ENCODE measurements at regions not wholly inside any gene's neighbourhood (a gene's known extent, or its start where the extent isn't known, plus 50 kb on each side); places are given as distances from the start of the nearest gene placed in this dataset.

GRCh38 chr1:194485432-194485831, 1299.0 kb upstream of the B3GALT2 start:
- intact Hi-C loops (cut with micrococcal nuclease), result no loop called here
- H3K27me3 Mint-ChIP-seq (ENCODE audit: insufficient read depth, unreplicated experiment), result no peaks in the 10 kb centered on the region
- BruUV-seq (replicated peaks), result no TSS peak
- no peaks in the 10 kb centered on the region for H3K4me1 Mint-ChIP-seq (ENCODE audit: insufficient read depth, unreplicated experiment)
- ChIA-PET POLR2A (no interaction called here), CTCF (no interaction called here)
- TF ChIP-seq, protein P1, sequence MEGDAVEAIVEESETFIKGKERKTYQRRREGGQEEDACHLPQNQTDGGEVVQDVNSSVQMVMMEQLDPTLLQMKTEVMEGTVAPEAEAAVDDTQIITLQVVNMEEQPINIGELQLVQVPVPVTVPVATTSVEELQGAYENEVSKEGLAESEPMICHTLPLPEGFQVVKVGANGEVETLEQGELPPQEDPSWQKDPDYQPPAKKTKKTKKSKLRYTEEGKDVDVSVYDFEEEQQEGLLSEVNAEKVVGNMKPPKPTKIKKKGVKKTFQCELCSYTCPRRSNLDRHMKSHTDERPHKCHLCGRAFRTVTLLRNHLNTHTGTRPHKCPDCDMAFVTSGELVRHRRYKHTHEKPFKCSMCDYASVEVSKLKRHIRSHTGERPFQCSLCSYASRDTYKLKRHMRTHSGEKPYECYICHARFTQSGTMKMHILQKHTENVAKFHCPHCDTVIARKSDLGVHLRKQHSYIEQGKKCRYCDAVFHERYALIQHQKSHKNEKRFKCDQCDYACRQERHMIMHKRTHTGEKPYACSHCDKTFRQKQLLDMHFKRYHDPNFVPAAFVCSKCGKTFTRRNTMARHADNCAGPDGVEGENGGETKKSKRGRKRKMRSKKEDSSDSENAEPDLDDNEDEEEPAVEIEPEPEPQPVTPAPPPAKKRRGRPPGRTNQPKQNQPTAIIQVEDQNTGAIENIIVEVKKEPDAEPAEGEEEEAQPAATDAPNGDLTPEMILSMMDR (IDR thresholded peaks at IDR 0.05; ENCODE audit: unreplicated experiment), result no peak
- H3K4me3 Mint-ChIP-seq (ENCODE audit: unreplicated experiment), result no peak overlapping the region
- no peak for DNase-seq (ENCODE audit: unreplicated experiment)
- H3K36me3 Mint-ChIP-seq (ENCODE audit: insufficient read depth, unreplicated experiment), result no peaks in the 10 kb centered on the region
- H3K9me3 Mint-ChIP-seq (ENCODE audit: unreplicated experiment), result peaks cover 19% of the 10 kb centered on the region
- H3K27ac Mint-ChIP-seq (ENCODE audit: low read depth, unreplicated experiment), result no peak overlapping the region

DNA sequence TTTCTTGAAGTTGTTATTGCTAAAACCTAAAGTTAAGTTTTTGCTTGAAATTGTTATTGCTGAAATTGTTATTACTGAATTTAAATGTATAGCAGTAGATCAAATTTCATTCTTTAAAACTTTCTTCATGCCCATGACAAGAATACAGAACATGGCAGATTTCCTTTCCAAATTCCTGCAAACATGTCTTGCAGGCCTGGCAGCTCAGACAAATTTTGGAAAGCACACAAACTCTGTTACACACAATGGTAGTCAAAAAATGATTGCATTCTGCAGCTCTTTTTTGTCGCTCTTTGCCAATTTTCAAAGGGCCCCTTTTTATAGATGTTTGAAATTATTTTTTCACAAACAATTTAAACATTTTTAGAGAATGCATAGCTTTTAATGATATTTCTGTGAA, 1292.3 kb upstream of the B3GALT2 start:
- H3K27ac Mint-ChIP-seq (ENCODE audit: low read depth, unreplicated experiment), result no peak overlapping the region
- POLR2A ChIA-PET, result interaction anchor here (1.0 kb wide), 1 partner anchor 21 kb away, joined by 3 read pairs; no protein-coding TSS in a partner anchor

GRCh38 chr1:194477908-194478307, 1291.5 kb upstream of the B3GALT2 start:
- no peaks in the 10 kb centered on the region for H3K9me3 Mint-ChIP-seq (ENCODE audit: unreplicated experiment)
- intact Hi-C loops (cut with micrococcal nuclease), result no loop called here
- no peak overlapping the region for H3K4me3 Mint-ChIP-seq (ENCODE audit: unreplicated experiment)
- H3K4me1 Mint-ChIP-seq (ENCODE audit: insufficient read depth, unreplicated experiment), result no peaks in the 10 kb centered on the region
- no peaks in the 10 kb centered on the region for H3K27me3 Mint-ChIP-seq (ENCODE audit: insufficient read depth, unreplicated experiment)
- ChIA-PET POLR2A (no interaction called here), CTCF (interaction anchor here (1.0 to 1.1 kb wide), 2 partner anchors 10 kb away, joined by 3 read pairs; no protein-coding TSS in a partner anchor)
- H3K36me3 Mint-ChIP-seq (ENCODE audit: insufficient read depth, unreplicated experiment), result no peaks in the 10 kb centered on the region
- H3K27ac Mint-ChIP-seq (ENCODE audit: low read depth, unreplicated experiment), result no peak overlapping the region
- BruUV-seq (replicated peaks), result no TSS peak
- TF ChIP-seq, protein P1 (IDR thresholded peaks at IDR 0.05; ENCODE audit: unreplicated experiment), result no peak
- DNase-seq (ENCODE audit: unreplicated experiment), result no peak

More for the DNA sequence above, 1292.3 kb upstream of the B3GALT2 start:
- no peaks in the 10 kb centered on the region for H3K4me1 Mint-ChIP-seq (ENCODE audit: insufficient read depth, unreplicated experiment)
- H3K27me3 Mint-ChIP-seq (ENCODE audit: insufficient read depth, unreplicated experiment), result no peaks in the 10 kb centered on the region
- DNase-seq (ENCODE audit: unreplicated experiment), result no peak
- intact Hi-C loops (cut with micrococcal nuclease), result no loop called here
- TF ChIP-seq, protein P1 (IDR thresholded peaks at IDR 0.05; ENCODE audit: unreplicated experiment), result no peak
- no TSS peak for BruUV-seq (replicated peaks)
- H3K9me3 Mint-ChIP-seq (ENCODE audit: unreplicated experiment), result no peaks in the 10 kb centered on the region
- CTCF ChIA-PET, result no interaction called here
- H3K4me3 Mint-ChIP-seq (ENCODE audit: unreplicated experiment), result no peak overlapping the region
- H3K36me3 Mint-ChIP-seq (ENCODE audit: insufficient read depth, unreplicated experiment), result no peaks in the 10 kb centered on the region

GRCh38 chr1:194476872-194477271, 1290.5 kb upstream of the B3GALT2 start:
- intact Hi-C loops (cut with micrococcal nuclease), result no loop called here
- no peak for DNase-seq (ENCODE audit: unreplicated experiment)
- H3K27ac Mint-ChIP-seq (ENCODE audit: low read depth, unreplicated experiment), result no peak overlapping the region
- H3K36me3 Mint-ChIP-seq (ENCODE audit: insufficient read depth, unreplicated experiment), result no peaks in the 10 kb centered on the region
- no peak overlapping the region for H3K4me3 Mint-ChIP-seq (ENCODE audit: unreplicated experiment)
- TF ChIP-seq, protein P1 (IDR thresholded peaks at IDR 0.05; ENCODE audit: unreplicated experiment), result no peak
- no peaks in the 10 kb centered on the region for H3K4me1 Mint-ChIP-seq (ENCODE audit: insufficient read depth, unreplicated experiment)
- H3K27me3 Mint-ChIP-seq (ENCODE audit: insufficient read depth, unreplicated experiment), result no peaks in the 10 kb centered on the region
- ChIA-PET POLR2A (interaction anchor here (0.5 to 0.9 kb wide), 4 partner anchors 11 to 1986 kb away, joined by 3 read pairs; no protein-coding TSS in a partner anchor), CTCF (interaction anchor here (0.9 to 1.1 kb wide), 3 partner anchors 9 to 18 kb away, joined by 3 read pairs; no protein-coding TSS in a partner anchor)
- no TSS peak for BruUV-seq (replicated peaks)
- no peaks in the 10 kb centered on the region for H3K9me3 Mint-ChIP-seq (ENCODE audit: unreplicated experiment)
